ENCODE measurements at regions not wholly inside any gene's neighbourhood (a gene's known extent, or its start where the extent isn't known, plus 50 kb on each side); places are given as distances from the start of the nearest gene placed in this dataset.

DNA sequence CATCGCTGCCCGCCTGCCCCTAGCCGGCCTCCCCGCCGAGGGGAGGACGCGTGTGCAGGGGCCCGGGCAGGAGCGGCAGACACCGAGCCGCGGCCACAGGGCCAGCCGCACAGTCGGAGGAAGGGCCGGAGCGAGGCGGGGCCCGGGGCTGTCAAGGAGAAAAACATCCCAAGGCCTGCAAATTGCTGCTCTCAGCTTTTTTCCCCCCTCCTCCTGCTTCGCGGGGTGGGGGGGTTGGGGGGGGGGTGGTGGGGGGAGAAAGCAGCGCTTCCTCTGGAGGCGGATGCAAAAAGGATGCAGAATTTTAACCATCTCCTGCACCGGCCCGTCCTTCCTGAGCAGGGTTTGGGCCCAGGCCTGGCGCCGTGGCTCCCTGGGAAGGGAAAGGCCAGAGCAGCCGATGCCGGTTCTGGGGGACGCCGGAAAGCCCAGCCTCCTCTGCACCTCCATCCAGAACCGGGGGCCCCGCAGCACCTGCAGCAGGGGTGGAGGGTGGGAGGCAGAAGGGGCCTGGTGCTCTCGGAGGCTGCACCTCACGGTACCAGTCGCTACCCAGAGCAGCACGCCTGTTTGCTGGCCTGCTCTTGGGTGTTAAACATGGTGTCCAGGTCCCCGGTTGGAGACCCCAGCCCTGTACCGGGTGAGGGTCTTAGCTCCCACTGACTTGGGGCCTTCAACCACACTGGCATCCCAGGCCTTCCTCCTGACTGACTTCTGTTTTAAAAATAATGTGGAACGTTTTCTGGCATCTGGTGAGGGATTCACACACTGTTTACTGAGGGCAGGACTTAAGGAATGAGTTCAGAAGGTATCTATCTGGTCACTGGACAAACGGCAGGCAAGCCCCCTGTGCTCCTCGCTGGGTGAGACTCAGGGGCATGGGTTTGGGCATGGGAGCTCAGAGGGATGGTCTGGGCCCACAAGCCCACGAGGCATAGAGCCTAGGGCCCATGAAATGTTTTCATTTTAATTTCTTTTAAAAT is 77.4 kb upstream of the WNT7B start:
- Mint-ChIP-seq H3K4me3 (peak overlapping the region; percentile 90 to 95), H3K27ac (peak overlapping the region; percentile 98), H3K4me1 (peaks cover 31 to 68% of the 10 kb centered on the region in 2 donors), H3K36me3 (no peaks in the 10 kb centered on the region), H3K27me3 (no peaks in the 10 kb centered on the region), H3K9me3 (no peaks in the 10 kb centered on the region)
- DNase-seq (peak; percentile 37), ATAC-seq (replicated peaks) (peak; percentile 42 to 45)

- Mint-ChIP-seq H3K4me1 (peaks cover 27 to 65% of the 10 kb centered on the region in 2 donors), H3K27me3 (no peaks in the 10 kb centered on the region), H3K27ac (peak overlapping the region; percentile 97), H3K36me3 (no peaks in the 10 kb centered on the region), H3K9me3 (no peaks in the 10 kb centered on the region), H3K4me3 (peak overlapping the region; percentile 57 to 90)
- no peak for ATAC-seq (replicated peaks)
- no peak for DNase-seq
Measured at GRCh38 chr22:46055181-46055875, 78.4 kb upstream of the WNT7B start.

DNA sequence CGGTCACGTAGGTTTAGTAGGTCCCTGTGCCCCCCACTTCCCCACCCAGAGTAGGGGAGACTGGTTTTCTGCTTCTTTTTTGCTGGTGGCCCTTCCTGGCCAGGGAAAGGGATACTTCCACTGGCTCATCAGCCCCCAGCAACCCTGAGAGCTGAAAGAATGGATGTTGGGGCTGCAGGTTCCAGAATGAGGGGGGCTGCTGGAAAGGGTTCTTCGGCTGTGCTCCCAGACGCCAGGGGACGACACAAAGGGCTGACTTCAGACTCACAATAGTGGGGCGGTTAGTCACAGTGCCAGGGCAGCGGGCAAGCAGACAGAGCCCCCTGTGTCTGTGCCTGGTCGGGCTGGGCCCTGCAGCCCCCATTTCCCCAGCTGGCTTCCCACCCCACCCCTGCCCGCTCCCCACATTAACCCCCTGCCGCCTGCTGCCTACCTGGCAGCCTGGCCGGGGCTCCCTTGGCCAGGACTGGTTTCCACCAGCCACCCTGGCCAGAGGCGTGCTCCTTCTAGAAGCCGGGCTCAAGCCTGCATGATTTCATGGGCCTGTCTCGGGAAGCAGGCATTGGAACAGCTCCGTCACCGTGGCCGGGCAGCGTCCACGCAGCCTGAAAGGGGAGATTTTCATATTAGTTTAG is 79.1 kb upstream of the WNT7B start:
- Mint-ChIP-seq H3K27ac (peak overlapping the region; percentile 56), H3K27me3 (no peaks in the 10 kb centered on the region), H3K4me3 (no peak overlapping the region), H3K4me1 (peaks cover 25 to 59% of the 10 kb centered on the region in 2 donors), H3K36me3 (no peaks in the 10 kb centered on the region), H3K9me3 (no peaks in the 10 kb centered on the region)
- ATAC-seq (replicated peaks): no peak
- no peak for DNase-seq

- no peak for DNase-seq
- no peak for ATAC-seq (replicated peaks)
- H3K27ac Mint-ChIP-seq: no peak overlapping the region
- H3K27me3 Mint-ChIP-seq: no peaks in the 10 kb centered on the region
- H3K36me3 Mint-ChIP-seq: no peaks in the 10 kb centered on the region
- peaks cover 20 to 52% of the 10 kb centered on the region in 2 donors for H3K4me1 Mint-ChIP-seq
- no peak overlapping the region for H3K4me3 Mint-ChIP-seq
- no peaks in the 10 kb centered on the region for H3K9me3 Mint-ChIP-seq
Measured at GRCh38 chr22:46056546-46057245, 79.7 kb upstream of the WNT7B start.

- Mint-ChIP-seq H3K4me3 (peak overlapping the region; percentile 56 to 72), H3K36me3 (peaks cover 0 to 5% of the 10 kb centered on the region in 2 donors), H3K9me3 (no peaks in the 10 kb centered on the region), H3K27me3 (no peaks in the 10 kb centered on the region), H3K4me1 (peaks cover 24 to 50% of the 10 kb centered on the region in 2 donors), H3K27ac (peak overlapping the region; percentile 81)
- ATAC-seq (replicated peaks): no peak
- DNase-seq: no peak
Measured at GRCh38 chr22:46057246-46058090, 80.5 kb upstream of the WNT7B start.

DNA sequence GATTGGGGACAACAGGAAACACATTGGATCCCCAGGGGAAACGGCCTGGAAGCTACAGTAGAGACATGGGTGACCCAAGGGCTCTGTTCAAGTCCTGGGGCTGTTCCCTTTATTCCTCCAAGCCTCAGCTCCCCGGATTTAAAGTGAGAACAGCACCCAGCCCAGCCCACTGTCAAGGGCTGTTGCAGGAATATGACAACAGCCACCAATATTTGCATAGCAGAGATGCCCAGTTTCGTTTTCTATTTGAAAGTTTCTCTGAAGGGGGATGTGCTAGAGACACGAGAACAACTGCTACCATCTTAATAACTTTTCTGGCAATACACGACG is 81.1 kb upstream of the WNT7B start:
- Mint-ChIP-seq H3K27me3 (no peaks in the 10 kb centered on the region), H3K4me1 (peaks cover 20 to 50% of the 10 kb centered on the region in 2 donors), H3K9me3 (no peaks in the 10 kb centered on the region), H3K36me3 (peaks cover 4 to 10% of the 10 kb centered on the region in 2 donors), H3K4me3 (peak overlapping the region; percentile 56 to 72), H3K27ac (peak overlapping the region; percentile 81)
- peak; percentile 74 to 78 for ATAC-seq (replicated peaks)
- peak; percentile 20 for DNase-seq

DNA sequence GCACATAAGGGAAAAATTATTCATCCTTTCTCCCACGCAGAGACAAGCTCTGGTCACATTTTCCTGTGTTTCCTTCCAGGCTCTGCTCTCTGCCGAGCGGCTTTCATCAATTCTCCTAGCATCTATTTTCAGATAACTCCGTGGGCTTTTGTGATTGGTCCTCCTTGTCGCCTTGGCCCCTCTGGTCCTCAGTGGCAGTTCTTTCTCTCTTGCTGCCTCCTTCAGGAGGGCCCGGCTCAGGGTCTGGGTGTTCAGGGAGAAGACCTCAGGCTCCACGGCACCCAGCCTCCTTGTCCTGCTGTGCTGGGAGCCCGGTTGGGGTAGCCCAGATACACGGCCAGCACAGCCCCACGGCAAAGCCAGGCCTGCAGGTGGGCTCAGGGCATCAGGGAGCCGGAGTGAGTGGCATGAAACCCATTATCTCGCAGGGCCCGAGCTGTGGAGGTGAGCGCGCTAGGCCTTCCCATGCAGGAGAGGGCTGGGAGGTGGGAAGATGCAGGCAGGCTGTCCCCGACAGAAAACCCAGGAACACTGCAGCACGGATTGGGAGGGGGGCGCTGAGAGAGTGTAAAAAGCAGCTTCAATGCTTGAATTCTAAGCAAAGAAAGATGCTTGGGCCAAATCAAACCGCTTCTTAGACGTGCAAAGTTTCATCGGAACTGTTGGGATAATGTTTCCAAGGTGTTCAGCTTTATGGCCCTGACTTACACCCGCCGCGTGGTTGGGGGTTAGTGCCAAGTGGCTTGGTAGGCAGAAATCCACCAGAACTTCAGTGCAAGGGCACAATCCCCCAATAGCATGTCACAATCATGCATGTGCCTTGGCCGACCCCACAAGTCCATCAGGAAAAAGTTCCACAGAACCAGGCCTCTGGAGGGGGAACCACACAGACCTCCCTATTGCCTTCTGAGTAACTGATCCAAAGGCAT is 81.9 kb upstream of the WNT7B start:
- Mint-ChIP-seq H3K9me3 (no peaks in the 10 kb centered on the region), H3K4me1 (peaks cover 23 to 54% of the 10 kb centered on the region in 2 donors), H3K36me3 (peaks cover 4 to 13% of the 10 kb centered on the region in 2 donors), H3K4me3 (peak overlapping the region; percentile 44 to 56), H3K27me3 (no peaks in the 10 kb centered on the region), H3K27ac (peak overlapping the region; percentile 79)
- ATAC-seq (replicated peaks) (no peak), DNase-seq (no peak)

DNA sequence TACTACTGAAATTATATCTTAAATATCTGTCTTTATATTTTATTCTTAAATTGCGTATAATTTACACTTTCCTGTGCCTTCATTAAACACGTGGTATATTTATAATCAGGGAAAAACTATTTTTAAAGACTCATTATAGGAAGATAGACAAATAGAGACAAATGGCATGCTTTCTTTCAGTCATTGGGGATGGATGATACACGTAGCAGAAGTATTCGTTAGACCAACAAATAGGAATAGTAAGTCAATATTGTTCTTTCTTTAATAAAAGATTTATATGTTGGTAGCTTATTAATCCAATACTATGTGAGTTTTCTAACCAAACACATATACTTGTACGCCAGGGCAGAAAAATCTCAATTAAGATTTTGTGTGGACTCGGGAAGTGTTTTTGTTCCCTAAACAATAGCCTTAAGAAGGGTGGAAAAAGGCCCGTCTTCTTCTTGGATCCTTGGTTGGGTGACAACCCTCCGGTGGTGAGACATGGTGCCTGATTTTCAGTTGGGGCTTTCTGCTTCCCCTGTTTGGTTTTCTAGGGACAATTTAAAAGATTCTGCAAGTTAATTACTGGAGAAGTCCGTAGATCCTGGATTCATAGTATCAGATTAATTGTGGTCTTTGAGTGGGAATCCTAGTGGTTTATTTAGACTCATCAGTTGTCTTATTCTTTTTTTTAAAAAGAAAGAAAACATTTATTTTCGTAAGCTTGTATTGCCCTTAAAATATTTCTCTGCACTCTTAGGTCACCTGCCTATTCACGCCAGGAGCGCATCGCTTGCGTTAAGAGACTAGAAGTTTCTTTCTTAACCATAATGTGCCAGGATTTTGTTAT is 83.5 kb upstream of the WNT7B start:
- DNase-seq (no peak), ATAC-seq (replicated peaks) (no peak)
- Mint-ChIP-seq H3K27ac (no peak overlapping the region), H3K4me3 (no peak overlapping the region), H3K27me3 (no peaks in the 10 kb centered on the region), H3K9me3 (no peaks in the 10 kb centered on the region), H3K4me1 (peaks cover 19 to 51% of the 10 kb centered on the region in 2 donors), H3K36me3 (peaks cover 4 to 16% of the 10 kb centered on the region in 2 donors)

- H3K9me3 Mint-ChIP-seq: no peaks in the 10 kb centered on the region
- peaks cover 4 to 16% of the 10 kb centered on the region in 2 donors for H3K36me3 Mint-ChIP-seq
- H3K27ac Mint-ChIP-seq: no peak overlapping the region
- peaks cover 19 to 49% of the 10 kb centered on the region in 2 donors for H3K4me1 Mint-ChIP-seq
- no peak for DNase-seq
- ATAC-seq (replicated peaks): no peak
- H3K4me3 Mint-ChIP-seq: no peak overlapping the region
- H3K27me3 Mint-ChIP-seq: no peaks in the 10 kb centered on the region
Measured at GRCh38 chr22:46061124-46061500, 84.2 kb upstream of the WNT7B start.

- Mint-ChIP-seq H3K4me3 (peak overlapping the region in 1 of 2 donors; percentile 10), H3K27me3 (no peaks in the 10 kb centered on the region), H3K27ac (no peak overlapping the region), H3K9me3 (no peaks in the 10 kb centered on the region), H3K4me1 (peaks cover 21 to 52% of the 10 kb centered on the region in 2 donors), H3K36me3 (peaks cover 4 to 16% of the 10 kb centered on the region in 2 donors)
- DNase-seq: no peak
- ATAC-seq (replicated peaks): no peak
Measured at GRCh38 chr22:46061501-46062231, 84.7 kb upstream of the WNT7B start.

DNA sequence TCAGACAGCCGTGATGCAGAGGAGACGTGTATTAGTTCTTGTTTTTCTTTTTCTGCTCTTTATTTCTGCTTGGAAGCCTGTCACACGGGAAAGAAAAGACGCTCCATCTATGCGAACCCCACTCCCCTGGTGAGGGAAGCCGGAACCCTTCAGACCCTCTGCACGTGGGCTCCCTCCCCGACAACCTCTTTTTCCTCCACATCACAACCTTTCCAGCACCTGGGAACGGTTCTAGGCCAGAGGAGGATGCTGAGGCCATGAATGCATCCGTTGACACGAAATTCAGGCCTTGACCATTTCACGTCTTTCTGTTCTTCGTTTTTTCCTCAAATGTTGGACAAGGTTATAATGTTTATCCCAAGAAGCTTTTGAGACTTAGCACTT is 85.3 kb upstream of the WNT7B start:
- H3K4me1 Mint-ChIP-seq: peaks cover 24 to 57% of the 10 kb centered on the region in 2 donors
- no peaks in the 10 kb centered on the region for H3K9me3 Mint-ChIP-seq
- H3K4me3 Mint-ChIP-seq: peak overlapping the region; percentile 10 to 37
- H3K27ac Mint-ChIP-seq: peak overlapping the region; percentile 75
- no peaks in the 10 kb centered on the region for H3K27me3 Mint-ChIP-seq
- DNase-seq (no peak), ATAC-seq (replicated peaks) (no peak)
- H3K36me3 Mint-ChIP-seq: peaks cover 4 to 16% of the 10 kb centered on the region in 2 donors
